Activated CD4-positive, alpha-beta T cell treated with anti-CD3 and anti-CD28 coated beads for 48 hours (primary cell): ENCODE measurements at regions not wholly inside any gene's neighbourhood (a gene's known extent, or its start where the extent isn't known, plus 50 kb on each side); places are given as distances from the start of the nearest gene placed in this dataset.

Experiments used
- DNase-seq: peaks from one replicate; pipeline ENCODE4 v3.0.0-alpha.2; 2020

- DNase-seq, result no peak
Observed at GRCh38 chr10:62634576-62634975, 169.9 kb upstream of the ADO start.

- no peak for DNase-seq
Observed at GRCh38 chr10:62635127-62635526, 169.4 kb upstream of the ADO start.

GRCh38 chr10:62636825-62637248 lies 167.7 kb upstream of the ADO start:
- no peak for DNase-seq

GRCh38 chr10:62637249-62638061 lies 167.1 kb upstream of the ADO start:
- peak; percentile 85 for DNase-seq

GRCh38 chr10:62638062-62638477 lies 166.4 kb upstream of the ADO start:
- DNase-seq, result no peak

GRCh38 chr10:62639144-62639543 lies 165.4 kb upstream of the ADO start:
- DNase-seq, result no peak

- DNase-seq, result no peak
Observed at GRCh38 chr10:62640411-62640810, 164.1 kb upstream of the ADO start.

GRCh38 chr10:62643606-62644587 lies 160.6 kb upstream of the ADO start:
- DNase-seq, result no peak

GRCh38 chr10:62647375-62648092 lies 157.0 kb upstream of the ADO start:
- DNase-seq, result peak; percentile 35

GRCh38 chr10:62648921-62649320 lies 155.6 kb upstream of the ADO start:
- DNase-seq, result no peak

GRCh38 chr10:62650411-62650810 lies 154.1 kb upstream of the ADO start:
- DNase-seq, result no peak

- DNase-seq, result no peak
Observed at GRCh38 chr10:62651341-62651740, 153.2 kb upstream of the ADO start.

GRCh38 chr10:62652114-62652513 lies 152.4 kb upstream of the ADO start:
- peak; percentile 20 for DNase-seq

- no peak for DNase-seq
Observed at GRCh38 chr10:62652564-62652963, 152.0 kb upstream of the ADO start.

- no peak for DNase-seq
Observed at GRCh38 chr10:62653254-62653653, 151.3 kb upstream of the ADO start.

GRCh38 chr10:62654966-62655336 lies 149.6 kb upstream of the ADO start:
- DNase-seq, result no peak

GRCh38 chr10:62655337-62655994 lies 149.1 kb upstream of the ADO start:
- DNase-seq, result peak; percentile 32

GRCh38 chr10:62657244-62657835 lies 147.2 kb upstream of the ADO start:
- no peak for DNase-seq

- no peak for DNase-seq
Observed at GRCh38 chr10:62658516-62658915, 146.0 kb upstream of the ADO start.

GRCh38 chr10:62661143-62661542 lies 143.4 kb upstream of the ADO start:
- no peak for DNase-seq

- DNase-seq, result no peak
Observed at GRCh38 chr10:62662486-62662885, 142.0 kb upstream of the ADO start.

- no peak for DNase-seq
Observed at GRCh38 chr10:62665771-62666170, 138.7 kb upstream of the ADO start.
